ENCODE measurements at regions not wholly inside any gene's neighbourhood (a gene's known extent, or its start where the extent isn't known, plus 50 kb on each side); places are given as distances from the start of the nearest gene placed in this dataset.

GRCh38 chr15:96716478-96716877 lies 386.0 kb downstream of the NR2F2 start (continued):
- TF ChIP-seq, protein P1, sequence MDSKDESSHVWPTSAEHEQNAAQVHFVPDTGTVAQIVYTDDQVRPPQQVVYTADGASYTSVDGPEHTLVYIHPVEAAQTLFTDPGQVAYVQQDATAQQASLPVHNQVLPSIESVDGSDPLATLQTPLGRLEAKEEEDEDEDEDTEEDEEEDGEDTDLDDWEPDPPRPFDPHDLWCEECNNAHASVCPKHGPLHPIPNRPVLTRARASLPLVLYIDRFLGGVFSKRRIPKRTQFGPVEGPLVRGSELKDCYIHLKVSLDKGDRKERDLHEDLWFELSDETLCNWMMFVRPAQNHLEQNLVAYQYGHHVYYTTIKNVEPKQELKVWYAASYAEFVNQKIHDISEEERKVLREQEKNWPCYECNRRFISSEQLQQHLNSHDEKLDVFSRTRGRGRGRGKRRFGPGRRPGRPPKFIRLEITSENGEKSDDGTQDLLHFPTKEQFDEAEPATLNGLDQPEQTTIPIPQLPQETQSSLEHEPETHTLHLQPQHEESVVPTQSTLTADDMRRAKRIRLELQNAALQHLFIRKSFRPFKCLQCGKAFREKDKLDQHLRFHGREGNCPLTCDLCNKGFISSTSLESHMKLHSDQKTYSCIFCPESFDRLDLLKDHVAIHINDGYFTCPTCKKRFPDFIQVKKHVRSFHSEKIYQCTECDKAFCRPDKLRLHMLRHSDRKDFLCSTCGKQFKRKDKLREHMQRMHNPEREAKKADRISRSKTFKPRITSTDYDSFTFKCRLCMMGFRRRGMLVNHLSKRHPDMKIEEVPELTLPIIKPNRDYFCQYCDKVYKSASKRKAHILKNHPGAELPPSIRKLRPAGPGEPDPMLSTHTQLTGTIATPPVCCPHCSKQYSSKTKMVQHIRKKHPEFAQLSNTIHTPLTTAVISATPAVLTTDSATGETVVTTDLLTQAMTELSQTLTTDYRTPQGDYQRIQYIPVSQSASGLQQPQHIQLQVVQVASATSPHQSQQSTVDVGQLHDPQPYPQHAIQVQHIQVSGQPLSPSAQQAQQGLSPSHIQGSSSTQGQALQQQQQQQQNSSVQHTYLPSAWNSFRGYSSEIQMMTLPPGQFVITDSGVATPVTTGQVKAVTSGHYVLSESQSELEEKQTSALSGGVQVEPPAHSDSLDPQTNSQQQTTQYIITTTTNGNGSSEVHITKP (tag by site-specific recombination; IDR thresholded peaks at IDR 0.05), result no peak
- no peak for TF ChIP-seq YY2 (tag by site-specific recombination; IDR thresholded peaks at IDR 0.05)
- TF ChIP-seq ZNF561 (tag by site-specific recombination; IDR thresholded peaks at IDR 0.05; ENCODE audit: borderline replicate concordance), result no peak
- TF ChIP-seq ZNF600 (tag by site-specific recombination; IDR thresholded peaks at IDR 0.05), result no peak

- Histone ChIP-seq H3K4me3 (ENCODE audit: low read depth, low read length) (no peak overlapping the region), H3K4me1 (ENCODE audit: control insufficient read depth, insufficient read depth, low read length) (no peaks in the 10 kb centered on the region), H3K9me3 (ENCODE audit: control insufficient read depth, insufficient read depth, low read depth, low read length) (no peaks in the 10 kb centered on the region), H3K36me3 (ENCODE audit: control insufficient read depth in 2 of 2, insufficient read depth in 1 of 2, low read length in 2 of 2) (no peaks in the 10 kb centered on the region), H3K27ac (ENCODE audit: extremely low read depth, low read depth, low read length) (no peak overlapping the region)
- TF ChIP-seq ZNF266 (tag by site-specific recombination; IDR thresholded peaks at IDR 0.05; ENCODE audit: low read depth), result no peak
- TF ChIP-seq ZNF248 (tag by site-specific recombination; IDR thresholded peaks at IDR 0.05), result no peak
- TF ChIP-seq ZNF521 (tag by site-specific recombination; IDR thresholded peaks at IDR 0.05), result no peak
- no peak for TF ChIP-seq ZNF660 (tag by site-specific recombination; IDR thresholded peaks at IDR 0.05)
- no peak for TF ChIP-seq MYNN (tag by site-specific recombination; IDR thresholded peaks at IDR 0.05; ENCODE audit: borderline replicate concordance)
- no peak for TF ChIP-seq ZNF629 (tag by site-specific recombination; IDR thresholded peaks at IDR 0.05)
- TF ChIP-seq, protein P2, sequence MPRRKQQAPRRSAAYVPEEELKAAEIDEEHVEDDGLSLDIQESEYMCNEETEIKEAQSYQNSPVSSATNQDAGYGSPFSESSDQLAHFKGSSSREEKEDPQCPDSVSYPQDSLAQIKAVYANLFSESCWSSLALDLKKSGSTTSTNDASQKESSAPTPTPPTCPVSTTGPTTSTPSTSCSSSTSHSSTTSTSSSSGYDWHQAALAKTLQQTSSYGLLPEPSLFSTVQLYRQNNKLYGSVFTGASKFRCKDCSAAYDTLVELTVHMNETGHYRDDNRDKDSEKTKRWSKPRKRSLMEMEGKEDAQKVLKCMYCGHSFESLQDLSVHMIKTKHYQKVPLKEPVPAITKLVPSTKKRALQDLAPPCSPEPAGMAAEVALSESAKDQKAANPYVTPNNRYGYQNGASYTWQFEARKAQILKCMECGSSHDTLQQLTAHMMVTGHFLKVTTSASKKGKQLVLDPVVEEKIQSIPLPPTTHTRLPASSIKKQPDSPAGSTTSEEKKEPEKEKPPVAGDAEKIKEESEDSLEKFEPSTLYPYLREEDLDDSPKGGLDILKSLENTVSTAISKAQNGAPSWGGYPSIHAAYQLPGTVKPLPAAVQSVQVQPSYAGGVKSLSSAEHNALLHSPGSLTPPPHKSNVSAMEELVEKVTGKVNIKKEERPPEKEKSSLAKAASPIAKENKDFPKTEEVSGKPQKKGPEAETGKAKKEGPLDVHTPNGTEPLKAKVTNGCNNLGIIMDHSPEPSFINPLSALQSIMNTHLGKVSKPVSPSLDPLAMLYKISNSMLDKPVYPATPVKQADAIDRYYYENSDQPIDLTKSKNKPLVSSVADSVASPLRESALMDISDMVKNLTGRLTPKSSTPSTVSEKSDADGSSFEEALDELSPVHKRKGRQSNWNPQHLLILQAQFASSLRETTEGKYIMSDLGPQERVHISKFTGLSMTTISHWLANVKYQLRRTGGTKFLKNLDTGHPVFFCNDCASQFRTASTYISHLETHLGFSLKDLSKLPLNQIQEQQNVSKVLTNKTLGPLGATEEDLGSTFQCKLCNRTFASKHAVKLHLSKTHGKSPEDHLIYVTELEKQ (tag by site-specific recombination; IDR thresholded peaks at IDR 0.05; ENCODE audit: borderline replicate concordance), result no peak
- TF ChIP-seq ZNF184 (tag by site-specific recombination; IDR thresholded peaks at IDR 0.05), result no peak
- POLR2A ChIA-PET, result no interaction called here
- CTCF ChIA-PET, result no interaction called here
Observed at GRCh38 chr15:96720251-96720650, 389.8 kb downstream of the NR2F2 start.

GRCh38 chr15:96720656-96721055 lies 390.2 kb downstream of the NR2F2 start:
- no peaks in the 10 kb centered on the region for H3K36me3 ChIP-seq (ENCODE audit: control insufficient read depth in 2 of 2, insufficient read depth in 1 of 2, low read length in 2 of 2)
- H3K4me1 ChIP-seq (ENCODE audit: control insufficient read depth, insufficient read depth, low read length), result no peaks in the 10 kb centered on the region
- H3K27ac ChIP-seq (ENCODE audit: extremely low read depth, low read depth, low read length), result no peak overlapping the region
- ChIA-PET POLR2A (no interaction called here), CTCF (no interaction called here)
- H3K4me3 ChIP-seq (ENCODE audit: low read depth, low read length), result no peak overlapping the region
- no peaks in the 10 kb centered on the region for H3K9me3 ChIP-seq (ENCODE audit: control insufficient read depth, insufficient read depth, low read depth, low read length)
- TF ChIP-seq ZNF248 (tag by site-specific recombination; IDR thresholded peaks at IDR 0.05) (no peak), REST (tag by site-specific recombination; IDR thresholded peaks at IDR 0.05) (no peak), ZNF202 (tag by site-specific recombination; IDR thresholded peaks at IDR 0.05; ENCODE audit: borderline replicate concordance) (no peak), WT1 (tag by site-specific recombination; IDR thresholded peaks at IDR 0.05) (no peak), ZSCAN18 (tag by site-specific recombination; IDR thresholded peaks at IDR 0.05) (no peak), KLF10 (tag by site-specific recombination; IDR thresholded peaks at IDR 0.05) (no peak), ZFP37 (tag by site-specific recombination; IDR thresholded peaks at IDR 0.05) (no peak), ZBTB26 (tag by site-specific recombination; optimal IDR thresholded peaks at IDR 0.05) (no peak)

All from HEK293 (cell line).